WTC11 (cell line): ENCODE measurements at regions not wholly inside any gene's neighbourhood (a gene's known extent, or its start where the extent isn't known, plus 50 kb on each side); places are given as distances from the start of the nearest gene placed in this dataset.

Experiments
- FOXJ3 ChIP-seq: sonication (generic); formaldehyde crosslinking; IDR thresholded peaks from 2 replicates; pipeline ENCODE4 v1.9.0; 2021; ENCODE audit warnings: missing genetic modification reagents, mild to moderate bottlenecking, borderline replicate concordance
- NFE2L1 ChIP-seq: sonication (generic); formaldehyde crosslinking; IDR thresholded peaks from 2 replicates; pipeline ENCODE4 v1.8.1; 2023; ENCODE audit warnings: missing genetic modification reagents
- ZNF232 ChIP-seq: sonication (generic); formaldehyde crosslinking; IDR thresholded peaks from 2 replicates; pipeline ENCODE4 v1.8.0; 2022; ENCODE audit warnings: mild to moderate bottlenecking, missing genetic modification reagents
- TF ChIP-seq, protein P1 (sequence below): fragments of 200-600 bp; IDR thresholded peaks from 2 replicates; pipeline ENCODE4 v1.8.0; 2022; ENCODE audit warnings: antibody characterized with exemption
- TF ChIP-seq, protein P2 (sequence below): sonication (generic); formaldehyde crosslinking; IDR thresholded peaks from 2 replicates; pipeline ENCODE4 v1.8.1; 2022; ENCODE audit warnings: low read depth, missing genetic modification reagents, borderline replicate concordance
- TF ChIP-seq, protein P3 (sequence below): sonication (generic); formaldehyde crosslinking; IDR thresholded peaks from 2 replicates; pipeline ENCODE4 v1.8.1; 2023; ENCODE audit warnings: mild to moderate bottlenecking, missing genetic modification reagents, moderate library complexity
- TF ChIP-seq, protein P4 (sequence below): sonication (generic); formaldehyde crosslinking; conservative IDR thresholded peaks from 2 replicates; pipeline ENCODE4 v1.8.1; 2022; ENCODE audit warnings: mild to moderate bottlenecking, missing genetic modification reagents
- TF ChIP-seq, protein P5 (sequence below): sonication (generic); formaldehyde crosslinking; IDR thresholded peaks from 2 replicates; pipeline ENCODE4 v1.8.1; 2022; ENCODE audit warnings: missing genetic modification reagents, borderline replicate concordance
- TF ChIP-seq, protein P6 (sequence below): sonication (generic); formaldehyde crosslinking; IDR thresholded peaks from 2 replicates; pipeline ENCODE4 v1.8.1; 2022; ENCODE audit warnings: mild to moderate bottlenecking, moderate library complexity, missing genetic modification reagents

DNA sequence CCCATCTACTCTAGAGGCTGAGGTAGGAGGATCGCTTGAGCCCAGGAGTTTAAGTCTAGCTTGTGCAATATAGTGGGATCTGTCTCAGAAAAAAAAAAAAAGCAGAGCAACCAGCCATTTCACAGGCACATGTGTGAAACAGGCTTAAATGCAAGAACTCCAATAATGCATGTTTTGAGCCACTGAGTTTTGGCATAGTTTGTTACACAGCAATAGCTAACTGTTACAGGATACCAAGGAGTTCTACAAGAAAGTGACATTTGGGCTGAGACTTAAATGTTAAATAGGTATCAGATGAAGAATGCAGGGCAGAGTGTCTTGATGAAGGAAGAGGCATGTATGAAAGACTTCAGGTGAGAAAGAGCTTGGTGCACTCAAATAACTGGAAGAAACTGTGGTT, 240.0 kb upstream of the FOXN3 start:
- TF ChIP-seq, protein P1, sequence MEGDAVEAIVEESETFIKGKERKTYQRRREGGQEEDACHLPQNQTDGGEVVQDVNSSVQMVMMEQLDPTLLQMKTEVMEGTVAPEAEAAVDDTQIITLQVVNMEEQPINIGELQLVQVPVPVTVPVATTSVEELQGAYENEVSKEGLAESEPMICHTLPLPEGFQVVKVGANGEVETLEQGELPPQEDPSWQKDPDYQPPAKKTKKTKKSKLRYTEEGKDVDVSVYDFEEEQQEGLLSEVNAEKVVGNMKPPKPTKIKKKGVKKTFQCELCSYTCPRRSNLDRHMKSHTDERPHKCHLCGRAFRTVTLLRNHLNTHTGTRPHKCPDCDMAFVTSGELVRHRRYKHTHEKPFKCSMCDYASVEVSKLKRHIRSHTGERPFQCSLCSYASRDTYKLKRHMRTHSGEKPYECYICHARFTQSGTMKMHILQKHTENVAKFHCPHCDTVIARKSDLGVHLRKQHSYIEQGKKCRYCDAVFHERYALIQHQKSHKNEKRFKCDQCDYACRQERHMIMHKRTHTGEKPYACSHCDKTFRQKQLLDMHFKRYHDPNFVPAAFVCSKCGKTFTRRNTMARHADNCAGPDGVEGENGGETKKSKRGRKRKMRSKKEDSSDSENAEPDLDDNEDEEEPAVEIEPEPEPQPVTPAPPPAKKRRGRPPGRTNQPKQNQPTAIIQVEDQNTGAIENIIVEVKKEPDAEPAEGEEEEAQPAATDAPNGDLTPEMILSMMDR = no peak
- TF ChIP-seq, protein P2, sequence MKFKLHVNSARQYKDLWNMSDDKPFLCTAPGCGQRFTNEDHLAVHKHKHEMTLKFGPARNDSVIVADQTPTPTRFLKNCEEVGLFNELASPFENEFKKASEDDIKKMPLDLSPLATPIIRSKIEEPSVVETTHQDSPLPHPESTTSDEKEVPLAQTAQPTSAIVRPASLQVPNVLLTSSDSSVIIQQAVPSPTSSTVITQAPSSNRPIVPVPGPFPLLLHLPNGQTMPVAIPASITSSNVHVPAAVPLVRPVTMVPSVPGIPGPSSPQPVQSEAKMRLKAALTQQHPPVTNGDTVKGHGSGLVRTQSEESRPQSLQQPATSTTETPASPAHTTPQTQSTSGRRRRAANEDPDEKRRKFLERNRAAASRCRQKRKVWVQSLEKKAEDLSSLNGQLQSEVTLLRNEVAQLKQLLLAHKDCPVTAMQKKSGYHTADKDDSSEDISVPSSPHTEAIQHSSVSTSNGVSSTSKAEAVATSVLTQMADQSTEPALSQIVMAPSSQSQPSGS (CRISPR knock-in tag) = no peak
- TF ChIP-seq, protein P3, sequence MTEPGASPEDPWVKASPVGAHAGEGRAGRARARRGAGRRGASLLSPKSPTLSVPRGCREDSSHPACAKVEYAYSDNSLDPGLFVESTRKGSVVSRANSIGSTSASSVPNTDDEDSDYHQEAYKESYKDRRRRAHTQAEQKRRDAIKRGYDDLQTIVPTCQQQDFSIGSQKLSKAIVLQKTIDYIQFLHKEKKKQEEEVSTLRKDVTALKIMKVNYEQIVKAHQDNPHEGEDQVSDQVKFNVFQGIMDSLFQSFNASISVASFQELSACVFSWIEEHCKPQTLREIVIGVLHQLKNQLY (CRISPR knock-in tag) = no peak
- TF ChIP-seq ZNF232 (CRISPR knock-in tag) = no peak
- TF ChIP-seq, protein P4, sequence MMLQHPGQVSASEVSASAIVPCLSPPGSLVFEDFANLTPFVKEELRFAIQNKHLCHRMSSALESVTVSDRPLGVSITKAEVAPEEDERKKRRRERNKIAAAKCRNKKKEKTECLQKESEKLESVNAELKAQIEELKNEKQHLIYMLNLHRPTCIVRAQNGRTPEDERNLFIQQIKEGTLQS (CRISPR knock-in tag) = no peak
- TF ChIP-seq, protein P5, sequence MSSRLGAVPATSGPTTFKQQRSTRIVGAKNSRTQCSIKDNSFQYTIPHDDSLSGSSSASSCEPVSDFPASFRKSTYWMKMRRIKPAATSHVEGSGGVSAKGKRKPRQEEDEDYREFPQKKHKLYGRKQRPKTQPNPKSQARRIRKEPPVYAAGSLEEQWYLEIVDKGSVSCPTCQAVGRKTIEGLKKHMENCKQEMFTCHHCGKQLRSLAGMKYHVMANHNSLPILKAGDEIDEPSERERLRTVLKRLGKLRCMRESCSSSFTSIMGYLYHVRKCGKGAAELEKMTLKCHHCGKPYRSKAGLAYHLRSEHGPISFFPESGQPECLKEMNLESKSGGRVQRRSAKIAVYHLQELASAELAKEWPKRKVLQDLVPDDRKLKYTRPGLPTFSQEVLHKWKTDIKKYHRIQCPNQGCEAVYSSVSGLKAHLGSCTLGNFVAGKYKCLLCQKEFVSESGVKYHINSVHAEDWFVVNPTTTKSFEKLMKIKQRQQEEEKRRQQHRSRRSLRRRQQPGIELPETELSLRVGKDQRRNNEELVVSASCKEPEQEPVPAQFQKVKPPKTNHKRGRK (CRISPR knock-in tag) = no peak
- no peak for TF ChIP-seq FOXJ3 (CRISPR knock-in tag)
- TF ChIP-seq, protein P6, sequence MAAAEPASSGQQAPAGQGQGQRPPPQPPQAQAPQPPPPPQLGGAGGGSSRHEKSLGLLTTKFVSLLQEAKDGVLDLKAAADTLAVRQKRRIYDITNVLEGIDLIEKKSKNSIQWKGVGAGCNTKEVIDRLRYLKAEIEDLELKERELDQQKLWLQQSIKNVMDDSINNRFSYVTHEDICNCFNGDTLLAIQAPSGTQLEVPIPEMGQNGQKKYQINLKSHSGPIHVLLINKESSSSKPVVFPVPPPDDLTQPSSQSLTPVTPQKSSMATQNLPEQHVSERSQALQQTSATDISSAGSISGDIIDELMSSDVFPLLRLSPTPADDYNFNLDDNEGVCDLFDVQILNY (CRISPR knock-in tag) = no peak
- no peak for TF ChIP-seq NFE2L1 (CRISPR knock-in tag)
